DMS153 treated with DMSO at 0.1 percent for 48 hours (cell line): ENCODE measurements at regions not wholly inside any gene's neighbourhood (a gene's known extent, or its start where the extent isn't known, plus 50 kb on each side); places are given as distances from the start of the nearest gene placed in this dataset.
A peak's percentile ranks its signal among the peaks of the same experiment; 100 is the strongest.
"Not testable (repeated sequence)": the region's sequence is repeated elsewhere in the genome, so short reads cannot be mapped to it uniquely, and the experiment has no call there.

Experiments
- DNase-seq: peaks from one replicate; lab custom pipeline; 2025; ENCODE audit not compliant: unreplicated experiment; lab: John Stamatoyannopoulos, UW

DNA sequence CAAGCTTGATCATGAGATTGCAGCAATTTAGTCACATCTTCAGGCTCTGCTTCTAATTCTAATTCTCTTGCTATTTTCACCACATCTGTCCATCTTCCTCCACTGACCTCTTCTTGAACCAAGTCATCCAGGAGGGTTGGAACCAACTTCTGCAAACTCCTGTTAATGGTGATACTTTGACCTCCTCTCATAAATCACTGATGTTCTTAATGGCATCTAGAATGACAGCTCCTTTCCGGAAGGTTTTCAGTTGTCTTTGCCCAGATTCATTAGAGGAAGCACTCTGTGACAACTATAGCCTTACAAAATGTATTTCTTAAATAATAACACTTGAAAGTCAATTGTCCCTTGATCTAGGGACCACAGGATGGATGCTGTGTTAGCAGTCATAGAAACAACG is 136.2 kb downstream of the IGLL1 start:
- not testable (repeated sequence) for DNase-seq

DNA sequence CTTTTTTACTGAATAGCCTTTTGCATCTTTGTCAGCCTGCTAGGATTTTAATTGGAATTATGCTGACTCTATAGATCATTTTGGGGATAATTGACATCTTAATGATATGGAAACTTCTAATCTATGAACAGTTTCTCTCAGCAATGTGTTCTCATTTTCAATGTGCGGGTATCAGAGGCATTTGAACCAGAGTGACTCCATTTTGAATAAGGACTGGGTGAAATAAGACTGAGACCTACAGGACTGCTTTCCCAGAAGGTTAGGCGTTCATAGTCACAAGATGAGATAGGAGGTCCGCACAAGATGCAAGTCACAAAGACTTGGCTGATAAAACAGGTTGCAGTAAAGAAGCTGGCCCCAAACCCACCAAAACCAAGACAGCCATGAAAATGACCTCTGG is 140.5 kb downstream of the IGLL1 start:
- DNase-seq = not testable (repeated sequence)

DNA sequence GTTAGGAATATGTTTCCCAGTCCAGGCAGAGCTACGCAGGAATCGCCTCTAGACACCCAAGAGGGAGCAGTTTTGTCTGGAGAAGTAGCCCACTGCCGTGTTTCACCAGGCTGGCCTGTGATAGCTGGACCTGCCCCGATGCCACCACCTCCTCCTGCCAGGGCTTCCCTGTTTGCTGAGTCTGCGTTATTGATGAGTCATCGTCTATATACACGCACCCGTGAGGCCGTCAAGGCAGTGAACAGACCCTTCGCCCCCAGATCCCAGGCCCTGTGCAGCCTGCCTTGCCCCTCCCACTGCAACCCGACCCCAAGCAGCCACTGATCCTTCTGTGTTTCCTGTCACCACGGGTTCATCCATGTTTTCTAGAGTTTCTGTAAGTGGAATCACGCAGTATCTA is 141.9 kb downstream of the IGLL1 start:
- DNase-seq = no peak

DNA sequence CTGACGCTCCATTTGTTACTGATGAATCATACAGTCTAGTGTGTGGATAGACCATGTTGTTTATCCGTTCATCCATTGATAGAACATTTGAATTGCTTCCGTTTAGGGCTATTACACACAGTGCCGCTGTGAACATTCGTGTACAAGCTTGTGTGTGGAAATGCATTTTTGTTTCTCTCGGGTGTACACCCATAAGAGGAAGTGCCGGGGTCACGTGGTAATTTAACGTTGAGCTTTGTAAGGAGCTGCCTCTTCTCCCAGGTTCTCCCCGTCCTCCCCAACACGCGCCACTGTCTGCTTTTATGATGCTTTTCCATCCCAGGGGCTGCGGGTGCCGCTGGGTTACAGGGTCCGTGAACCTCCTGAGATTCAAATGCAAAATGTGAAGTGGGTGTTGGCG is 142.3 kb downstream of the IGLL1 start:
- no peak for DNase-seq

DNA sequence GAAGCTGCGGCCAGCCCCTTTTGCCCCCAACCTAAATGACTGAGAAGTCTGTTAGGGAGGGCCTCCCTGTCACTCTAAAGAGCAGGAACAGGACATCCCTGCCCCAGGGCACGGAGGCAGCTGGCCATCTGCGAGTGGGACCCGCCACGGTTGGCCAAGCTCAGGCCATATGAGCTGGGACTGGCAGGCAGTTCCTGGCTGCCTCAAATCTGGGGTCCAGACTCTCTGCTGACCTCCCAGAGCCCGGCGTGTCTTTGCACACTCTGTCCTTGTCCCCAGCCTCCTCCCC is 143.0 kb downstream of the IGLL1 start:
- not testable (repeated sequence) for DNase-seq

DNA sequence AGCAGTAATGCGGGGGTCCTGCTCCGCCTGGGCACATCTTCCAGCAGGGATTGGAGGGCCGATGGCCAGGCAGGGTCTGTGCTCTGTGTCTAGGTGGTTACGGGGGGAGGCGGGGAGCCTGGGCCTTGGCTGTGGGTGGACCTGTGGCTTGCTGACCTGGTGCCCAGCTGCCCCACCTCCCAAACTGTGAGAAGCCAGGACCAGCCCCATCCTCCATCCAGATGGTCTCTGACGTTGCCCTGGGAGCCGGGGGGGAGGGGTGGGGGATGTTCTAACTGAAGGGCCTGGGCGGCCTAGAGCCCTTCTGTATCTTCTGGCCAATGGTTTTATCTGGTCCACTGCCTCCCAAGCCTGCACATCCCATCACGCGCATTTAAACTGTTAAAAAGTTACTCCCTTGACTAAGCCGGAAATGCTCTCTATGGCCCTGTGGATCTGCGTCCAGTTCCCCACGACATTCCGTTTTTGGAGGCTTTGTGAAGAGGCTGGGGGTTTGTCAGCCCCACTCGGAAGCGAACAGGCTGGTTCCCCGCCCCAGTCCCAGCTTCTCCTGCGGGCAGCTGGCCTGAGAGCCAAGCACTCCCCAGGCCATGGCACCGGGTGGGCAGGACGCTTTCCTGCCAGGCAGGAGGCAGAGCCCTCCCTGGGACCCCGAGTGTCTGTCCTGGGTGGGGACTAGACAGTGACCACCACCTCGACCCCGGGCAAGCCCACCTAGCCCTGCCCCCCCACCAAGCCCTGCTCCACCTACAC is 143.6 kb downstream of the IGLL1 start:
- DNase-seq = not testable (repeated sequence)

DNA sequence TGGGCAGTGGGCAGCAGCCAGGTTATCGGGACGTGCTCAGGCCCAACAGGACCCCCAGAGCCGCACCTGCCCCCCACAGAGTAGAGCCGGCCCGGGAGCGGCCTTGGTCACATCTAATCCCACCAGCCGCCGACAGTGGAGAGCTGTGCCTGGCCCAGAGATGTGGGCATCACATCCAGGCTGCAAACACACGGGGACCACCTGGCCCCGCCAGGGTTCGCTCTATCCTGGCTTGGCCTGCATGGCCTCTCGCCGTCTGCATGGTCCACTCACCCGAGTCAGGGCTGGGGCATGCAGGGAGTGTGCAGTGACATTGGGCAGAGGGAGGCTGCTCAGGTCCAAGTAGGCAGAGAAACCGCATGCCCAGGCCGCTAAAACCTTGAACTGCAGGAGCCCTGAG is 144.9 kb downstream of the IGLL1 start:
- DNase-seq = not testable (repeated sequence)

DNA sequence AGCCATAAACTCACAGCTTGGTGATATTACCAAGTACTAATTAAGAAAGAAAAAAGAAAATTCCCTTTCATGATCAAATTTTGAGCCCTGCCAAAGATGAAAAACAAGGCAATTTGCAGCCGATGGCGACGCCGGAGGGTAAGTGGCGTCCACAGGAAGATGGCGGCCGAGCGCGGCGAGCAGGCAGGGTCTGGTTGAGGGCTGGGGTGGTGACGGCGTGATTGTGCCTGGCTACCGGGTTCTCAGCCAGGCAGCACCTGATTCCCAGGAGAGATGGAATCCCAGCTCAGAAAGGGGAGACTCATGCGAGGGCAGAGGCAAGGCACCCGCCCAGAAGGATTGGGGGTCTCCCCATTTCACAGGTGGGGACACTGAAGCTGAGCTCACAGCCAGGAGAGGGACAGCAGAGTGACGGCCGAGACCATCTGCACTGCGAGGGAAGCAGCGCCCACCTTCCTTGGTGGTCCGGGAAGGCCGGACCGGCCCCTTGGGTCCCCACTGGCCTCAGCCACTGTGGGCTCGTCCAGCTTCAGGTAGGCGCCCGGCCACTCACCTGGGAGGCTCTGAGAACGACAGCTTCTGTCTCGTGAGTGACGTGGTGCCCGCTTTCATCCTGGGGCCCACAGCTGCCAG is 145.8 kb downstream of the IGLL1 start:
- not testable (repeated sequence) for DNase-seq

DNA sequence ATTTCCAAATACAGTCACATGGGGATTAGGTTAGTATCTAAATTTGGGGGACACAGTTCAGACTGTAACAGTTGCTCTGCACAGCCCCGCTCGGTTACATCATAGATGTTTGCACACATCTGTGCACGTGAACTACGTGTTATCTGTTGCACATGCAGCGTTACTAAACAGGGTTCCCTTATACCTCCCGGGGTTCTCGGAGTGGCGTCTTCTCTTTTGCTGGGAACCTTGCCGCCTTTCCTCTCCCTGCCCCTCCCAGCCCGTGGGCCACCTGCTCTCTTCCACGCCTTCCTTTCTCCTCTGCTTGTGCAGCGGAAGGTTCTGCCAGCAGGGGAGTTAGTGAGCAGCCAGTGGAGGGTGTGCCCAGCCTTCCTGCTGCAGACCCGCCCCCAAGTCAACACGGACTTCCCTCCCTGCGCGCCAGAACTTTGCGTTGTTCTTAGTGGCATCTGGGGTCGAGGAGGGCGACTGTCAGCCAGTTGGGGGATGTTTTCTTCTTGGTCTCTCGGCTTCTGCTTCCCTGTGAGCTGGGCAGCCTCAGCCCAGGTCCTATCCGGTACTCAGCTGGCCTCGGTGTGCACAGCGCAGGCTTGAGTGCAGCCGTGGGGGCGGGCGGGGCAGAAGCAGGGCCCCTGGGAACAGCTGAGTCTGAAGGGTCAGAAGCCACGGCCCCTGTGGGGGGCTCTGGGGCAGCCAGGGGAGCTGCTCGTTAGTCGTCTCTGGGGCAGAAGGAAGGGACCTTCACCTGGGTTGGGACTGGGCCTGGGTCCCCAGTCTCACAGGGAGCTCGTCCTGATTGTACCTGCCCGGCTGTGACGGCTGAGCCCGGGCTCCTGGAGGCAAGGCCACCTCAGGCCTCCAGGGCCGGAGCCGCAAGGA is 146.7 kb downstream of the IGLL1 start:
- DNase-seq = peak; percentile 56

DNA sequence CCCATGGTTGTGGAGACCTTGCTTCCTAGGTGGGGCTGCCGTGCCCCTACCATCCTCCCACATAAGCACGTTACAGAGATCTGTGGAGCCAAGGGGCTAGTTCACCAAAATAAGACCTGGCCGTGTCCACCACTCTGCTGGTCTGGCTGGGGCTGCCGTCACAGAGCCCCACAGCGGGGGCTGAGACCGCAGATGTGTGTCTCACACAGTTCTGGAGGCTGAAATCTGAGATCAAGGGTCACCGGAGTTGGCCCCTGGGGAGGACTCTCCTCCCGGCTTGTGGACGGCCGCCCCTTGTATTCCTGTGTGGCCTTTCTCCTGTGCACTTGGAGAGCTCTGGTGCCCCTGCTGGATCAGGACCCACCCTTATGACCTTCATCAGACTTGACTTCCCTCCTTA is 147.4 kb downstream of the IGLL1 start:
- DNase-seq = not testable (repeated sequence)

DNA sequence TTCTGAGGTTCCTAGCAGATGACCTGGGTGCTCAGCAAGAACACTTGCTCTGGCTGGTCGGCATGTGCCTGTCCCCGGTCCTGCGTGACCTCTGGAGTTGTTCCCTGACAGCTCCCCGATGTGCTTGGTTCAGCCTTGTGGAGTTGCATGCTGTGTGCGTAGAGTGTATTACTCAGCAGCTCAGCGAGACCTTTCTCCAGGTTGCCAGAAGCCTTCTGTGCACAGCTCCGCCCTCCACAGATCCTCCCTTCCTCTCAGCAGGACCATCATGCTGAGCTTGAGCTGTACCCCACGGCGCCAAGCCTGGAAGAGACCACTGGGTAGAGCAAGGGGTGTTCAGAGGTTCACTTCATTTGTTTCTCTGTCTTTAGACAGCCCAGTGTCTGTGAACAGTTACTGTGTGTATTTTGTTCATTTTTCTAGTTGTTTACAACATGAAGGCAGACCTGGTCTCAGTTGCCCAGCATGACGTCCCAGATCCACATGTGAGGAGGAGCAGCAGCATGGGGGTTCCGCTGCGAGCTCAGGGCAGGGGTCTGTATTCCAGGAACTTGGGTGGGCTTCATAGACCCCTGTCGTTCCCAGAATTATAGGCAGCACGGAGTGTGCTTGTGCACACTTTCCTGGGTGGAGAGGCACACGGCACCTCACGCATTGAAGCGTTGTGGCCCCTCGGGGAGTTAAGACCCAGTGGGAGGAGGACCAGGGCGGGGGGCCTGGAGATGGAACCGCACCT is 148.6 kb downstream of the IGLL1 start:
- DNase-seq = no peak

DNA sequence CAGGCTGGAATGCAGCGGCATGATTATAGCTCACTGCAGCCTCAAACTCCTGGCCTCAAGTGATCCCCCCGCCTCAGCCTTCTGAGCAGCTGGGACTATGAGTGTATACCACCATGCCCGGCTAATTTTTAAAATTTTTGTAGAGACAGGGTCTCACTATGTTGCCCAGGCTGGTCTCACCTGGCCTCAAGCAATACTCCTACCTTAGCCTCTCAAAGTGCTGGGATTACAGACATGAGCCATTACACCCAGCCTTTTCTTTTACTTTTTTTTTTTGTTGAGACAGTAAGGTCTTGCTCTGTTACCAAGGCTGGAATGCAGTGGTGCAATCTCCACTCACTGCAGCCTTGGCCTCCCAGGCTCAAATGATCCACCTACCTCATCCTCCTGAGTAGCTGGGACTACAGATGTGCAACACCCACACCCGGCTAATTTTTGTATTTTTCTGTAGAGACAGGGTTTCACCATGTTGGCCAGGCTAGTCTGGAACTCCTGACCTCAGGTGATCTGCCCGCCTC is 155.5 kb downstream of the IGLL1 start:
- DNase-seq = not testable (repeated sequence)

DNA sequence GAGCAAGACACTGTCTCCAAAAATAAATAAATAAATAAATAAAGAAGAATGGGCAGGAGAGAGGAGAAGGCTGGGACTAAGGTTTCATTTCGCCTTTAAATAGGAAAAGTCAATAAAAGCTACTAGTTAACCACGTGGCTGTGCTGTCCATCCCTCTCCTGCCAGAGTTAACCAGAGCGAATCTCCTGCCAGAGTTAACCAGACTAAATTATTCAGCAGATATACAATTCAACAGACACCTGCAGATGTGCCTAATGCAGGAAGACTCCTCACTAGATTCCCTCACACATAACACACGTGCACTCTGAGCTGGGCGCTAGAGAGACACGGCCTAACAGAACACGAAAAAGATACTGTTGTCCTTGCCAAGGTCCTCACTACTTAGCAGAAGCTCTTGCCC is 156.1 kb downstream of the IGLL1 start:
- DNase-seq = no peak

DNA sequence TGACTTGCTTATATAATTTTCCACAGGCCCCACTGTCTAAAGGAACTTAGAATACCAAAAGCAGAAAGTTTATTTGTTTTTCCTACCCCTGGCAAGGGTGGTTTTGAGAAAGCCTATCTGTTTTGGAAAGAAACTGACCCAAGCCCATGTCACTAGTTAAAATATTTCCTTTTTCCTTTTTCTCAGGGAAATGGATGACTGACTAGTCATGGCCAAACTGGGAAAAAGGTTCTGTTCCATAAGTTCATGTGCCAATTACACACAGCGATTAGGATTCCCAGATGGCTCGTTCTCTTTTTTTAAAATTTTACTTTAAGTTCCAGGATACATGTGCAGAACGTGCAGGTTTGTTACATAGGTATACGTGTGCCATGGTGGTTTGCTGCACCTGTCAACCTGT is 157.8 kb downstream of the IGLL1 start:
- DNase-seq = not testable (repeated sequence)

DNA sequence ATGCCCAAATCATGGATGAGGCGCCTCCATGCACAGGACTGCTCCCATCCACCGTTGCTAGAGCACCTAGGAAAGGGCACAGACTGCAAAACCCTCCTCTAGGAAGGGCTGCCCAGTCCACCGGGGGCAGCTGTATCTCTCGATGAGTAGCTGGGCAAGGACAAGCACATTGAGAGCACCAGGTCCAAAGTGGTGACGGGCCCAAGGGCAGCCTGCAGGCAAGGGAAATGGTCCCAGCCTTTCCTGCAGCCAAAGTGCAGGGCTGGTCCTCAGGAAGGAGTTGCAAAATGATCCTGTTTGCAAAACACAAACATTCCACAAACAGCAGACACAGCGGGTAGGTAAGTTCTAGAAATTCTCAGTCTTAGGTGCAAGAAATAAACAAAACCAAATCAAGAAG is 158.8 kb downstream of the IGLL1 start:
- not testable (repeated sequence) for DNase-seq

DNA sequence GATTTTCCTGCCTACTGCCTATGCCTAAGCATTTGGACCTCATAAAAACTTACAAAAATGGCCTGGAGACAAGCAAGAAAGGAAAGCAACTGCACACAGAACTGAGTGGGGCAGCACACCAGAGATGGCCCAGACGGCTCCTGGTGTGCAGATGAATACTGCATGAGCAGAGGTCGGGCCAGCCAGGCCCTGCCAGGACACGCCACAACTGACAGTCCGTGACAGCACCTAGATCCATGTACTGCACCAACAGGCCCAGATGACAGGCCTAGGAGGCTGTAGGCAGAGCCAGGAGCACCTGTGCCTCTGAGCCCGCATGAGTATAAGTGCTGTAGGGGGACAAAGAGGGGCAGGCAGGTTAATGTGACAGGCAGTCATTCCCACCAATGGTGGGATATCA is 160.2 kb downstream of the IGLL1 start:
- DNase-seq = no peak

DNA sequence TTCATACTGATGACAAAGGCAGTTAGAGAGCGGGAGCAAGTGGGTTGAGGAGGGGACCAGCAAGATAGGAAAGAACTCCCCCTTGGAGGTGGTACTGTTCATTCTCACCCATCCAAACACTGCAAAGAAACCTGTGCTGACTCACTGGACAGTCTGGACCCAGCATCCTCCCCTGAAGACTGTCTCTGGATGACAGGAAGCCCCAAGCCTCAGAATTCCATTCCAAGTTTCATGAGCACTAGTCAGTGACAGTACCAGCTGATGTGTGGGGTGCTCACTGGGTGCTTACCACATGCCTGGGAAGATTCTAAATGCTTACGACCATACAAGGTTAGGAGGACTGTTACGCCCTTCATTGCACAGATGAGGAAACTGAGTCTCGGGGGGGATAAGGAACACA is 160.9 kb downstream of the IGLL1 start:
- DNase-seq = no peak

DNA sequence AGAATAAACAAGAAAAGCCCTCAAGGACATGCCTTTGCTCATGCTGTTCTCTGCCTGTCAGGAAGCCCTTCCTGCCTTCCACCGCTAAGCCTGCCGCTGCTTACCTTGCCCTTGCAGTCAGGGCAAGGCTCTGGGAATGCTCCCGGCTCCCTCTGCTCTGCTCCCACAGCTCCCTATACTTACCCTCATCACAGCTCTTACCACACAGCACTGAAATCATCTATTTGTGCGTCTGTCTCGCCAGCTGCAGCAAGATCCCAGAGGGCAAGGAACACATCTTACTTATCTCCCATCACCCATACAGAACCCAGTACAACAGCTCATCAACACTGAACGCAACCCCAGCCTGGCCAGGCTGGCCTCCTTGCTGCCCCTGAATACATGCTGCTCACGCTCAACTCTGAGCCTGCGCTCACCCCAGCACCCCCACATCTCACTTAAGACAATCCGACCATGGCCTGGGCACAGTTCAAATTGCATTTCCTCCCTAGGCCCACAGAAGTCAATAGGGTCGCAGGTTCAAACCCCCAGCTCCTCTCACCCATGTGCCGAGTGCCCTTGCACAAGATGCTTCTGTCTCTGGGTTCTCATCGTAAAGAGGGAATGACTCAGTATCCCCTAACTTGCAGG is 161.8 kb downstream of the IGLL1 start:
- DNase-seq = no peak

DNA sequence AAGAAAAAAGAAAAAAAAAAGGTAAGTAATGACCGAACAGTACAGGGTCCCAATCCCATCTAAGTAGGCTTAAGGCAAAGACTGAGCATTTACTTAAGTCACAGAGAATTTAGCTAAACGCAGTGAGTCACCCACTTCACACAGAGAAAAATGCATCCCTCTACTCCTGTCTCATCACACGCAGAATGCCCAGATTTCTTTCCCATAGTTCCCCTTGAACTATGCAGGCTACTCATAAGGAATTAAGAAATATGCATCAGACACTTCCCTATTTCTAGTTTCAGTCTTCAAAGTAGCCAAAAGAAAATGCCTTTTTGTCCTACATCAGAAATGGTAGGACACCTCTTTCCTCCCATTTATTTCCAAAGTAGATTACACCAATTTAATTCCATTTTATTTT is 162.8 kb downstream of the IGLL1 start:
- not testable (repeated sequence) for DNase-seq

DNA sequence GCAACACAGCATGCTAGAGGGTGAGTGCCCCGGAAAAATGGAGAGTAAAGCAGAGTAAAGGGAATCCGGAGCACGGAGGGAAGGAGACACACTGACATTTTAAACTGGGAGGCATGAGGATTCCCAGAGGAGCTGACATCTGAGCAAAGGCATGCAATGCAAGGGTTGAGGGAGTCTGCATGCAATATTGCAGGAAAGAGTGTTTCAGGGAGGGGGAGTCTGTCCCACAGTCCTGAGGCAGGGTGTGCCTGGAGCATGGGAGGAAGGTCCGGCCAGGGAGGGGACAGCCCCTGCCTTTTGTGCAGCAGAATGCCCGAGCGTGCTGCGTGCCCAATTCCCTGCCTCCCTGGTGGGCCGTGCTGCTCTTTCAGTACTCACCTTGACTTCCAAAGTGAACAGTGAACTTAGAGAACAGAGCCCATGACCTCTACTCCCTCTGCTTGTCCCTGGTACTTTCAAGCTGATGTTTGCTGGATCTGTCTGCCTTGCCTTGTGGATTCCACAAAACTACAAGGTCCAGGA is 163.9 kb downstream of the IGLL1 start:
- DNase-seq = not testable (repeated sequence)
